NB4 (cell line): ENCODE measurements at regions not wholly inside any gene's neighbourhood (a gene's known extent, or its start where the extent isn't known, plus 50 kb on each side); places are given as distances from the start of the nearest gene placed in this dataset.

ENCODE experiments used
- DNase-seq: peaks from one replicate; pipeline ENCODE4 v3.0.0; 2010; ENCODE audit warnings: low read depth
- H3K4me3 ChIP-seq: one replicate; pipeline ENCODE4 v1.5.1; 2011; ENCODE audit warnings: mild to moderate bottlenecking, low read depth, low read length, moderate library complexity
- MYC ChIP-seq: IDR thresholded peaks from 2 replicates; pipeline ENCODE4 v1.6.1; 2011; ENCODE audit warnings: low read depth, low read length
- POLR2A ChIP-seq: IDR thresholded peaks from 2 replicates; pipeline ENCODE4 v1.6.1; 2011; ENCODE audit warnings: mild to moderate bottlenecking; ENCODE audit not compliant: insufficient read length; ENCODE audit errors: extremely low read depth
- TF ChIP-seq, protein P1 (sequence below): IDR thresholded peaks from 2 replicates; pipeline ENCODE4 v1.6.1; 2011; ENCODE audit warnings: low read depth, low read length
- TF ChIP-seq, protein P2 (sequence below): IDR thresholded peaks from one replicate; pipeline ENCODE4 v1.5.1; 2012; ENCODE audit warnings: low read depth, low read length

DNA sequence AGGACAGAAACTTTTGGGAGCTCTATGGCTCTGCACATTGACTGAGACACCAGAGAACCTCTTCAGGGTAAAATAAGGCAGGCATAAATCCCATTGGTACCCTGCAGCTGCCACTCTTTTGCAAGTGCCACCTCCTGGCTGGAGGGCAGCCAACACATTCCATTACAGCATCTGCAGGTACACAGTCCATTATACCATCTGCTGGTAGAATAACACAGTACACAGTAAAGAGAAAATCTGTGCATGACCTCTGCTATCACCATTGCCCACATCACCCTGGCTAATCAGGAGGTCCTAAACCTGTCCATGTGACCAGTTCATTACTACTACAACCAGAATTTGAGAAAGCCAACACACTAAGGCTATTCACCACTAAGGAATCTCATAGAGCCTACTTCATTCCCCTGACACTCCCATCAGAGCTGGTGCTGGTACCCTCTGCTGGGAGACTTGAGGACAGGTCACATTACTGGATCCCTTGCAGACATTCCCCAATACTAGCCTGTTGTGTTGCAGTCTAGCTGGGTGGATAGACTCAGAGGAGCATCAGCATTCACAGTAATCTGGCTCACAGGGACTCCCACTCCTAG lies 176.2 kb upstream of the TACR3 start:
- TF ChIP-seq, protein P1, sequence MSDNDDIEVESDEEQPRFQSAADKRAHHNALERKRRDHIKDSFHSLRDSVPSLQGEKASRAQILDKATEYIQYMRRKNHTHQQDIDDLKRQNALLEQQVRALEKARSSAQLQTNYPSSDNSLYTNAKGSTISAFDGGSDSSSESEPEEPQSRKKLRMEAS, result no peak
- no peak for TF ChIP-seq POLR2A
- TF ChIP-seq, protein P2, sequence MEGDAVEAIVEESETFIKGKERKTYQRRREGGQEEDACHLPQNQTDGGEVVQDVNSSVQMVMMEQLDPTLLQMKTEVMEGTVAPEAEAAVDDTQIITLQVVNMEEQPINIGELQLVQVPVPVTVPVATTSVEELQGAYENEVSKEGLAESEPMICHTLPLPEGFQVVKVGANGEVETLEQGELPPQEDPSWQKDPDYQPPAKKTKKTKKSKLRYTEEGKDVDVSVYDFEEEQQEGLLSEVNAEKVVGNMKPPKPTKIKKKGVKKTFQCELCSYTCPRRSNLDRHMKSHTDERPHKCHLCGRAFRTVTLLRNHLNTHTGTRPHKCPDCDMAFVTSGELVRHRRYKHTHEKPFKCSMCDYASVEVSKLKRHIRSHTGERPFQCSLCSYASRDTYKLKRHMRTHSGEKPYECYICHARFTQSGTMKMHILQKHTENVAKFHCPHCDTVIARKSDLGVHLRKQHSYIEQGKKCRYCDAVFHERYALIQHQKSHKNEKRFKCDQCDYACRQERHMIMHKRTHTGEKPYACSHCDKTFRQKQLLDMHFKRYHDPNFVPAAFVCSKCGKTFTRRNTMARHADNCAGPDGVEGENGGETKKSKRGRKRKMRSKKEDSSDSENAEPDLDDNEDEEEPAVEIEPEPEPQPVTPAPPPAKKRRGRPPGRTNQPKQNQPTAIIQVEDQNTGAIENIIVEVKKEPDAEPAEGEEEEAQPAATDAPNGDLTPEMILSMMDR, result no peak
- TF ChIP-seq MYC, result no peak
- H3K4me3 ChIP-seq, result no peak overlapping the region
- no peak for DNase-seq

DNA sequence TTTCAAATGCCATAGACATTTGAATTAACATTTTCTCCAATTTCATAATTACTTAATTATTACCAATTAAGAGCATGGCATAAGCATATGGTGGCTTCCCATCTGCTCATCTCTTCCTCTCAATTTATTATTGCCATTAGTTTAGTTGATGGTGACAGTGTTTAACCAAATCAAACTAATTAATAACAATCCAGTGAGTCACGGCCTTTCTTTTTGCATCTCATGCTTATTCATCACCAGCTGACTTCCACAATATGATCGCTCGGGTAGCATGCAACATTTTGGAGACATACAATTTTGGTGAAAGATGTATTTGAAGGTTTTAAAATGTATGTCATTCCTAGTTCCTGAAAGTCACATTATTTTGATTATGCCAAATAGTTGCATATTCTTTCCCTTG lies 172.8 kb upstream of the TACR3 start:
- DNase-seq, result no peak
- no peak overlapping the region for H3K4me3 ChIP-seq
- no peak for TF ChIP-seq POLR2A
- TF ChIP-seq, protein P1, result no peak
- TF ChIP-seq MYC, result no peak
- TF ChIP-seq, protein P2, result no peak

DNA sequence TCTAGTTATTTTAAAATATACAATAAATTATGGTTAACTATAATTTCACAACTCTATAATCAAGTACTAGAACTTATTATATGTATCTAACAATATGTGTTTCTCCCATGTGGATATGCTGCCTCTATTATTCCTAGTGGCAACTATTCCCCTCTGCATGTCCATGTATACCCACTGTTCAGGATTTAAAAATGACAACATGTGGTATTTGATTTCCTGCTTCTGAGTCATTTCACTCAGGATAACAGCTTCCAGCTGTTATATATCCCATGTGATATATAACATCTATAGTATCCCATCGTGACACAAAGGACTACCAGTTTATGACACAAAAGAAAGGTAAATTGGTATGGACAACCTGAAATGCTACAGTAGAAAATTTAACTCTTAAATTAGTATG lies 167.4 kb upstream of the TACR3 start:
- TF ChIP-seq, protein P1, result no peak

DNA sequence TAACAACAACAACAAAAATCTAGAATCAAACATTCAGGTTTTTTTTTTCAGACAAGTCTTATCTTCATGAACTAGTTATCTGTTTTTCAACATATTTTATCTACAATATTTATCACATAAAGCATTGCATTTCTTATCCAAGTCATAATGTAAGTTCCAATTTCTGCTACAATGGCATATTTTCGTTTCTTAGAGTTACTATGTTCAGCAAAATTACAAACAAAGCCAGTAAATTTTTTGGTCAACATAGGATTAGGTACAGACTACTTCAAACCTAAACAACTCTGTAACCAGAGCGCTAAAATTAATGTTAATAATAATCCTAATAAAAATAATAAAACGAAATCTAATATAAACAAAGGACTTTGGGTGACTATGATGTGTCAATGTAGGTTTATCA lies 165.4 kb upstream of the TACR3 start:
- no peak for DNase-seq
- H3K4me3 ChIP-seq, result no peak overlapping the region
- TF ChIP-seq MYC (no peak), POLR2A (no peak)
- TF ChIP-seq, protein P2, result no peak
- TF ChIP-seq, protein P1, result no peak

More for the DNA sequence above, 167.4 kb upstream of the TACR3 start:
- H3K4me3 ChIP-seq, result no peak overlapping the region
- no peak for DNase-seq

DNA sequence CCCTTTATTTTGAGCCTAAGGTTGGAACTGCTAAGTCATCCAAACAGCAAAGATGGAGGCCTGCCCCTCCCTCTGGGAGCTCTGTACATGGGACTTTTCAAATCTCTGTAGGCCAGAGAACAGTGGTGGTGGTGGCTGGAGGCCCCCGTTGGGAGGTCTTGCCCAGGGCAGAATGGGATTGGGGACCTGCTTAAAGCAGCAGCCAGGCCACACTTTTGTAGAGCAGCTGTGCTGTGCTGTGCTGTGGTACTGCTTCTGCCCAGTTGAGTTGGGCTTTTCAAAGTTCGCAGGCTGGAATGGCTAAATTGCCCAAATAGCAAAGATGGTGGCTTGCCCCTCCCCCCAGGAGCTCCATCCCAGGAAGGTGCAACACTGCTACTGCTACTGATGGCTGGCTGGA lies 147.5 kb upstream of the TACR3 start:
- TF ChIP-seq, protein P1, result no peak
- no peak for TF ChIP-seq MYC
- TF ChIP-seq, protein P2, result no peak
- TF ChIP-seq POLR2A, result no peak
- no peak for DNase-seq
- no peak overlapping the region for H3K4me3 ChIP-seq

DNA sequence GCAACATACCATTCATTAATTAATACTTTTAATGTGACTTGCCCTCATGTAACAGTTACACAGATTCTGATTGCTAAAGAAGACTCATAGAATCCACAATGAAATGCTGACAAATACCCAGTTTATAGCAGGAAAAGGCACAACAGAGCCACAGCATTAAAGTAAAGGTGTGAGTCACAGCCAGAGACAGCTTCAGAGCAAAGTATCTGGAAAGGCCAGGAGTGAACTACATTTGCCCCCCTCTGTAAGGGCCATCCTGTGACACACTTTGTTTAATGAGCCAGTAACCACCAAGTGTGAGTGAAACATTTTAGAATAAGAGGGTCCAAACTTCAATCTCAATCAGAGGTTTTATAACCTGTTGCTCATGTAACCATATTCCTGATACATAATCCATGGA lies 133.8 kb upstream of the TACR3 start:
- H3K4me3 ChIP-seq, result no peak overlapping the region
- no peak for TF ChIP-seq POLR2A
- TF ChIP-seq, protein P2, result no peak
- TF ChIP-seq MYC, result no peak
- TF ChIP-seq, protein P1, result no peak
- DNase-seq, result no peak
